Left lung (tissue), 4 donors: ENCODE measurements at regions not wholly inside any gene's neighbourhood (a gene's known extent, or its start where the extent isn't known, plus 50 kb on each side); places are given as distances from the start of the nearest gene placed in this dataset.
A peak's percentile ranks its signal among the peaks of the same experiment; 100 is the strongest.
"Not testable (repeated sequence)": the region's sequence is repeated elsewhere in the genome, so short reads cannot be mapped to it uniquely, and the experiment has no call there.

Source experiments
- ATAC-seq: fragments of 200-7000 bp; cut with Tn5 transposase; one replicate; pipeline ENCODE4 v1.9.1; 2020; ENCODE audit warnings: moderate library complexity
- DNase-seq, 4 donors: peaks; one replicate each; pipeline ENCODE4 v3.0.0-alpha.2; 2013 to 2020
- H3K27ac ChIP-seq, 2 donors: fragments of 200-600 bp; sonication (generic) in 1 of 2; one replicate each; pipeline versions ENCODE4 v1.5.0 to v1.8.0; 2020 to 2021
- H3K27me3 ChIP-seq, 2 donors: fragments of 200-600 bp; sonication (generic) in 1 of 2; one replicate each; pipeline versions ENCODE4 v1.5.0 to v1.8.0; 2020 to 2021
- H3K36me3 ChIP-seq, 2 donors: fragments of 200-600 bp; sonication (generic) in 1 of 2; one replicate each; pipeline versions ENCODE4 v1.5.0 to v1.8.0; 2020 to 2021
- H3K4me1 ChIP-seq, 2 donors: fragments of 200-600 bp; one replicate each; pipeline ENCODE4 v1.8.0; 2021
- H3K4me3 ChIP-seq, 2 donors: fragments of 200-600 bp; sonication (generic) in 1 of 2; one replicate each; pipeline versions ENCODE4 v1.5.0 to v1.8.0; 2020 to 2021; ENCODE audit warnings: mild to moderate bottlenecking in 1 of 2
- H3K9me3 ChIP-seq, 2 donors: fragments of 200-600 bp; sonication (generic) in 1 of 2; one replicate each; pipeline versions ENCODE4 v1.5.0 to v1.8.0; 2020 to 2021
- intact Hi-C, 2 donors: fragments of 100-400 bp; cut with DNase I; formaldehyde crosslinking; loops; one replicate each; pipeline versions ENCODE4 v1.11.2 to v1.14.2; 2022
- TF ChIP-seq, protein P1 (sequence below), 2 donors: fragments of 200-600 bp; sonication (generic) in 1 of 2; IDR thresholded peaks; one replicate each; pipeline versions ENCODE4 v1.5.0 to v1.8.0; 2021; ENCODE audit warnings: antibody characterized with exemption in 2 of 2
- donor health status: DM: no; HTN: yes; CAD: no.
- donor health status: DM: no; HTN: no; CAD: no.

GRCh38 chr3:101966226-101966625 is 116.9 kb downstream of the NFKBIZ start:
- no peaks in the 10 kb centered on the region for H3K27me3 ChIP-seq
- H3K4me1 ChIP-seq, result peaks cover 0 to 11% of the 10 kb centered on the region in 2 donors
- H3K4me3 ChIP-seq, result no peak overlapping the region
- intact Hi-C loops, result no loop called here
- H3K9me3 ChIP-seq, result no peaks in the 10 kb centered on the region
- no peak overlapping the region for H3K27ac ChIP-seq
- TF ChIP-seq, protein P1, sequence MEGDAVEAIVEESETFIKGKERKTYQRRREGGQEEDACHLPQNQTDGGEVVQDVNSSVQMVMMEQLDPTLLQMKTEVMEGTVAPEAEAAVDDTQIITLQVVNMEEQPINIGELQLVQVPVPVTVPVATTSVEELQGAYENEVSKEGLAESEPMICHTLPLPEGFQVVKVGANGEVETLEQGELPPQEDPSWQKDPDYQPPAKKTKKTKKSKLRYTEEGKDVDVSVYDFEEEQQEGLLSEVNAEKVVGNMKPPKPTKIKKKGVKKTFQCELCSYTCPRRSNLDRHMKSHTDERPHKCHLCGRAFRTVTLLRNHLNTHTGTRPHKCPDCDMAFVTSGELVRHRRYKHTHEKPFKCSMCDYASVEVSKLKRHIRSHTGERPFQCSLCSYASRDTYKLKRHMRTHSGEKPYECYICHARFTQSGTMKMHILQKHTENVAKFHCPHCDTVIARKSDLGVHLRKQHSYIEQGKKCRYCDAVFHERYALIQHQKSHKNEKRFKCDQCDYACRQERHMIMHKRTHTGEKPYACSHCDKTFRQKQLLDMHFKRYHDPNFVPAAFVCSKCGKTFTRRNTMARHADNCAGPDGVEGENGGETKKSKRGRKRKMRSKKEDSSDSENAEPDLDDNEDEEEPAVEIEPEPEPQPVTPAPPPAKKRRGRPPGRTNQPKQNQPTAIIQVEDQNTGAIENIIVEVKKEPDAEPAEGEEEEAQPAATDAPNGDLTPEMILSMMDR (IDR thresholded peaks at IDR 0.05), result no peak
- DNase-seq (no peak), ATAC-seq (peak; percentile 12)
- no peaks in the 10 kb centered on the region for H3K36me3 ChIP-seq

DNA sequence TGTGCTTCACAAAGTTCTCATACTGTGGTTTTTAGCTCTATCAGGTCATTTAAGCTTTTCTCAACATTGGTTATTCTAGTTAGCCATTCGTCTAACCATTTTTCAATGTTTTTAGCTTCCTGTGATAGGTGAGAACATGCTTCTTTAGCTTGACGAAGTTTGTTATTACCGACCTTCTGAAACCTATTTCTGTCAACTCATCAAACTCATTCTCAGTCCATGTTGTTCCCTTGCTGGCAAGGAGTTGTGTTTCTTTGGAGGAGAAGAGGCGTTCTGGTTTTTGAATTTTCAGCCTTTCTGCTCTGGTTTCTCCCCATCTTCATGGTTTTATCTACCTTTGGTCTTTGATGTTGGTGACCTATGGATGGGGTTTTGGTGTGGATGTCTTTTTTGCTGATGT is 120.9 kb downstream of the NFKBIZ start:
- no peak overlapping the region for H3K4me3 ChIP-seq
- no peak overlapping the region for H3K27ac ChIP-seq
- no peak for DNase-seq
- TF ChIP-seq, protein P1 (IDR thresholded peaks at IDR 0.05), result no peak
- no peaks in the 10 kb centered on the region for H3K9me3 ChIP-seq
- no peaks in the 10 kb centered on the region for H3K27me3 ChIP-seq
- H3K4me1 ChIP-seq, result peaks cover 0 to 12% of the 10 kb centered on the region in 2 donors
- ATAC-seq, result no peak
- intact Hi-C loops, result no loop called here
- no peaks in the 10 kb centered on the region for H3K36me3 ChIP-seq

DNA sequence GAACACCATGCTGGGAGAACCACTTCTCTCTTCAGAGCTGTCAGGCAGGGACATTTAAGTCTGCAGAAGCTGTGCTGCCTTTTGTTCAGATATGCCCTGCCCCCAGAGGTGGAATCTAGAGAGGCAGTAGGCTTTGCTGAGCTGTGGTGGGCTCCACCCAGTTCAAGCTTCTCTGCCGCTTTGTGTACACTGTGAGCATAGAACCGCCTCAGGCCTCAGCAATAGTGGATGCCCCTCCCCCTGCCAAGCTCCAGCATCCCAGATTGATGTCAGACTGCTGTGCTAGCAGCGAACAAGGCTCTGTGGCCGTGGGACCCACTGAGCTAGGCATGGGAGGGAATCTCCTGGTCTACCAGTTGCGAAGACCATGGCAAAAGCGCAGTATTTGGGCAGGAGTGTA is 121.6 kb downstream of the NFKBIZ start:
- Histone ChIP-seq H3K36me3 (no peaks in the 10 kb centered on the region), H3K4me3 (no peak overlapping the region), H3K27me3 (no peaks in the 10 kb centered on the region), H3K9me3 (no peaks in the 10 kb centered on the region), H3K27ac (no peak overlapping the region), H3K4me1 (peaks cover 0 to 10% of the 10 kb centered on the region in 2 donors)
- TF ChIP-seq, protein P1 (IDR thresholded peaks at IDR 0.05), result no peak
- intact Hi-C loops, result no loop called here
- no peak for DNase-seq
- no peak for ATAC-seq

- no peaks in the 10 kb centered on the region for H3K36me3 ChIP-seq
- H3K4me1 ChIP-seq, result peaks cover 0 to 5% of the 10 kb centered on the region in 2 donors
- H3K27me3 ChIP-seq, result no peaks in the 10 kb centered on the region
- TF ChIP-seq, protein P1 (IDR thresholded peaks at IDR 0.05), result no peak
- intact Hi-C loops, result no loop called here
- H3K4me3 ChIP-seq, result no peak overlapping the region
- DNase-seq, result no peak
- H3K27ac ChIP-seq, result no peak overlapping the region
- no peak for ATAC-seq
- no peaks in the 10 kb centered on the region for H3K9me3 ChIP-seq
These were observed 123.3 kb downstream of the NFKBIZ start for GRCh38 chr3:101972430-101973162.

DNA sequence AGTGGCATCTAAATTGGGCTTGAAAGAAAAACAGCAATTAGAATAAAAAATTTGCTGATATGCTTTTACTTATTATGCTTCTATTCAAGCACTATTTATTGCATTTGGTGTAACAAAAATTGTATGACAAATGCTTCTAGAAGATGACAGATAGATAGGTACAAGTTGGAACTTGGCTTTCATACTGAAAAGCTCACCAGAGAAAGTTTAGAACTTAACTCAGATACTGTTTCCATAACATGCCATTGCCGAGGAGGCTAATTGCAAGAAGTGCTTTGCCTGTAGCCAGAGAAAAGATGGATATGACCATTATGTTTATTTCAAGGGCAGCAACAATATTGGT is 123.8 kb downstream of the NFKBIZ start:
- ATAC-seq (no peak), DNase-seq (no peak)
- no peak overlapping the region for H3K4me3 ChIP-seq
- no peaks in the 10 kb centered on the region for H3K9me3 ChIP-seq
- no peaks in the 10 kb centered on the region for H3K27me3 ChIP-seq
- H3K36me3 ChIP-seq, result no peaks in the 10 kb centered on the region
- TF ChIP-seq, protein P1 (IDR thresholded peaks at IDR 0.05), result no peak
- intact Hi-C loops, result no loop called here
- H3K27ac ChIP-seq, result no peak overlapping the region
- peaks cover 0 to 5% of the 10 kb centered on the region in 2 donors for H3K4me1 ChIP-seq

DNA sequence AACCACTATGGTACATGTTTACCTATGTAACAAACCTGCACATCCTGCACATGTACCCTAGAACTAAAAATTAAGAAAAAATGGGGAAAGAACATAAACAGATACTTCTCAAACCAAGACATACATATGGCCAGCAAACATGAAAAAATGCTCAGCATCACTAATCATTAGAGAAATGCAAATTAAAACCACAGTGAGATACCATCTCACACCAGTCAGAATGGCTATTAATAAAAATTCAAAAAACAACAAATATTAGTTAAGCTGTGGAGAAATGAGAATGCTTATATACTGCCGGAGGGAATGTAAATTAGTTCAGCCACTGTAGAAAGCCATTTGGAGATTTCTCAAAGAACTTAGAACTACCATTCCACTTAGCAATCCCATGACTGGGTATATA is 126.1 kb downstream of the NFKBIZ start:
- intact Hi-C loops, ATAC-seq, H3K27me3 ChIP-seq, H3K9me3 ChIP-seq, H3K36me3 ChIP-seq, DNase-seq, H3K27ac ChIP-seq, H3K4me3 ChIP-seq, H3K4me1 ChIP-seq: not testable (repeated sequence)
